A673 (cell line): ENCODE measurements at regions not wholly inside any gene's neighbourhood (a gene's known extent, or its start where the extent isn't known, plus 50 kb on each side); places are given as distances from the start of the nearest gene placed in this dataset.

Experiments
- BruUV-seq: library from RNA; stranded (reverse); fragments of 400-500 nt; replicated peaks from 2 replicates; lab custom pipeline; 2021; lab: Mats Ljungman, UMichigan
- CTCF ChIA-PET: fragments of 300-600 bp; sonication (Branson Sonifier 250); formaldehyde crosslinking; loops from one replicate; lab custom pipeline; 2022; ENCODE audit warnings: antibody characterized with exemption; lab: Charles Lee
- POLR2A ChIA-PET: fragments of 300-600 bp; sonication (Branson Sonifier 250); formaldehyde crosslinking; loops from one replicate; lab custom pipeline; 2022; ENCODE audit warnings: antibody characterized with exemption; ENCODE audit not compliant: low non-redundant PET; lab: Charles Lee
- DNase-seq: peaks from one replicate; pipeline ENCODE4 v3.0.0-alpha.2; 2015; ENCODE audit warnings: low spot score
- H3K27ac ChIP-seq: fragments of 200-600 bp; sonication (generic); 2 replicates; pipeline ENCODE4 v1.5.1; 2016; ENCODE audit warnings: mixed run types, low read depth, mild to moderate bottlenecking, mixed read lengths, antibody characterized with exemption, low read length; ENCODE audit not compliant: poor library complexity, severe bottlenecking
- H3K27me3 ChIP-seq: fragments of 200-600 bp; sonication (generic); replicated peaks from 2 replicates; pipeline ENCODE4 v1.6.1; 2017; ENCODE audit warnings: mixed run types, low read depth, mild to moderate bottlenecking, mixed read lengths, antibody characterized with exemption, low read length; ENCODE audit not compliant: insufficient read depth, poor library complexity
- H3K36me3 ChIP-seq: fragments of 200-600 bp; sonication (generic); 2 replicates; pipeline ENCODE4 v1.6.1; 2016; ENCODE audit warnings: mixed run types, mild to moderate bottlenecking, mixed read lengths, antibody characterized with exemption, low read length; ENCODE audit not compliant: insufficient read depth, poor library complexity, severe bottlenecking
- H3K4me1 ChIP-seq: fragments of 200-600 bp; sonication (generic); 2 replicates; pipeline ENCODE4 v1.6.1; 2017; ENCODE audit warnings: mixed run types, mild to moderate bottlenecking, mixed read lengths, antibody characterized with exemption, low read length; ENCODE audit not compliant: insufficient read depth, poor library complexity, severe bottlenecking
- H3K4me3 ChIP-seq: fragments of 200-600 bp; sonication (generic); 2 replicates; pipeline ENCODE4 v1.5.1; 2016; ENCODE audit warnings: low read depth, mixed run types, mild to moderate bottlenecking, mixed read lengths, low read length; ENCODE audit not compliant: poor library complexity, severe bottlenecking
- H3K9me3 ChIP-seq: fragments of 200-600 bp; sonication (generic); 2 replicates; pipeline ENCODE4 v1.6.1; 2016; ENCODE audit warnings: mixed run types, low read depth, mild to moderate bottlenecking, mixed read lengths, antibody characterized with exemption, low read length; ENCODE audit not compliant: poor library complexity, severe bottlenecking
- CTCF ChIP-seq: fragments of 300-800, 200-600 bp; sonication (generic); conservative IDR thresholded peaks from 2 replicates; pipeline ENCODE4 v1.5.1; 2017; ENCODE audit warnings: low read depth, mild to moderate bottlenecking, antibody characterized with exemption, low read length, moderate library complexity, mixed read lengths
- EZH2 ChIP-seq: fragments of 200-600 bp; sonication (generic); IDR thresholded peaks from 2 replicates; pipeline ENCODE4 v1.6.1; 2017; ENCODE audit warnings: borderline replicate concordance, low read depth, mild to moderate bottlenecking, mixed read lengths, antibody characterized with exemption, low read length; ENCODE audit not compliant: poor library complexity, severe bottlenecking
- intact Hi-C: fragments of 100-400 bp; cut with micrococcal nuclease; formaldehyde crosslinking; loops from one replicate; pipeline ENCODE4 v1.10.0; 2022; ENCODE audit not compliant: unreplicated experiment

- no peaks in the 10 kb centered on the region for H3K4me1 ChIP-seq
- no peak for DNase-seq
- H3K4me3 ChIP-seq, result no peak overlapping the region
- H3K27me3 ChIP-seq, result no peaks in the 10 kb centered on the region
- CTCF ChIA-PET, result no interaction called here
- intact Hi-C loops, result no loop called here
- H3K27ac ChIP-seq, result no peak overlapping the region
- no peaks in the 10 kb centered on the region for H3K36me3 ChIP-seq
- H3K9me3 ChIP-seq, result peaks cover 4% of the 10 kb centered on the region
- no TSS peak for BruUV-seq
- TF ChIP-seq CTCF (no peak), EZH2 (no peak)
- POLR2A ChIA-PET, result no interaction called here
Observed at GRCh38 chr5:2267991-2268390, 385.3 kb upstream of the IRX4 start.

- CTCF ChIA-PET, result no interaction called here
- H3K27me3 ChIP-seq, result no peaks in the 10 kb centered on the region
- peaks cover 4% of the 10 kb centered on the region for H3K9me3 ChIP-seq
- intact Hi-C loops, result no loop called here
- DNase-seq, result no peak
- TF ChIP-seq EZH2 (no peak), CTCF (no peak)
- no peak overlapping the region for H3K27ac ChIP-seq
- H3K4me1 ChIP-seq, result no peaks in the 10 kb centered on the region
- no peaks in the 10 kb centered on the region for H3K36me3 ChIP-seq
- H3K4me3 ChIP-seq, result no peak overlapping the region
- POLR2A ChIA-PET, result no interaction called here
- BruUV-seq, result no TSS peak
Observed at GRCh38 chr5:2266641-2267240, 384.0 kb upstream of the IRX4 start.

GRCh38 chr5:2265341-2265740, 382.6 kb upstream of the IRX4 start:
- CTCF ChIA-PET, result no interaction called here
- no peak for DNase-seq
- no peak overlapping the region for H3K4me3 ChIP-seq
- H3K4me1 ChIP-seq, result no peaks in the 10 kb centered on the region
- BruUV-seq, result no TSS peak
- no peaks in the 10 kb centered on the region for H3K27me3 ChIP-seq
- TF ChIP-seq CTCF (no peak), EZH2 (no peak)
- no peaks in the 10 kb centered on the region for H3K36me3 ChIP-seq
- POLR2A ChIA-PET, result no interaction called here
- intact Hi-C loops, result no loop called here
- H3K27ac ChIP-seq, result no peak overlapping the region
- peaks cover 4% of the 10 kb centered on the region for H3K9me3 ChIP-seq
